ENCODE measurements at regions not wholly inside any gene's neighbourhood (a gene's known extent, or its start where the extent isn't known, plus 50 kb on each side); places are given as distances from the start of the nearest gene placed in this dataset.

GRCh38 chr21:41689289-41689583 lies 77.6 kb downstream of the RIPK4 start:
- no peak overlapping the region for H3K27ac Mint-ChIP-seq (ENCODE audit: unreplicated experiment)
- TF ChIP-seq CTCF (IDR thresholded peaks at IDR 0.05): no peak
- H3K27me3 Mint-ChIP-seq (ENCODE audit: unreplicated experiment): peaks cover 22% of the 10 kb centered on the region
- no peak overlapping the region for H3K4me3 Mint-ChIP-seq (ENCODE audit: unreplicated experiment)
- H3K4me1 Mint-ChIP-seq (ENCODE audit: unreplicated experiment): peaks cover 18% of the 10 kb centered on the region
- no peaks in the 10 kb centered on the region for H3K9me3 Mint-ChIP-seq (ENCODE audit: unreplicated experiment)
- no peaks in the 10 kb centered on the region for H3K36me3 Mint-ChIP-seq (ENCODE audit: unreplicated experiment)
- DNase-seq (ENCODE audit: extremely low spot score, unreplicated experiment): no peak

GRCh38 chr21:41687633-41688032 lies 79.2 kb downstream of the RIPK4 start:
- Mint-ChIP-seq H3K27ac (ENCODE audit: unreplicated experiment) (no peak overlapping the region), H3K4me1 (ENCODE audit: unreplicated experiment) (peaks cover 32% of the 10 kb centered on the region), H3K36me3 (ENCODE audit: unreplicated experiment) (no peaks in the 10 kb centered on the region), H3K9me3 (ENCODE audit: unreplicated experiment) (no peaks in the 10 kb centered on the region), H3K4me3 (ENCODE audit: unreplicated experiment) (no peak overlapping the region), H3K27me3 (ENCODE audit: unreplicated experiment) (peaks cover 13% of the 10 kb centered on the region)
- DNase-seq (ENCODE audit: extremely low spot score, unreplicated experiment): no peak
- TF ChIP-seq CTCF (IDR thresholded peaks at IDR 0.05): no peak

GRCh38 chr21:41686664-41687063 lies 80.2 kb downstream of the RIPK4 start:
- H3K9me3 Mint-ChIP-seq (ENCODE audit: unreplicated experiment): no peaks in the 10 kb centered on the region
- H3K27me3 Mint-ChIP-seq (ENCODE audit: unreplicated experiment): peaks cover 11% of the 10 kb centered on the region
- H3K4me1 Mint-ChIP-seq (ENCODE audit: unreplicated experiment): peaks cover 32% of the 10 kb centered on the region
- no peak for DNase-seq (ENCODE audit: extremely low spot score, unreplicated experiment)
- H3K27ac Mint-ChIP-seq (ENCODE audit: unreplicated experiment): no peak overlapping the region
- H3K36me3 Mint-ChIP-seq (ENCODE audit: unreplicated experiment): no peaks in the 10 kb centered on the region
- H3K4me3 Mint-ChIP-seq (ENCODE audit: unreplicated experiment): no peak overlapping the region
- TF ChIP-seq CTCF (IDR thresholded peaks at IDR 0.05): no peak

- DNase-seq (ENCODE audit: extremely low spot score, unreplicated experiment): no peak
- no peaks in the 10 kb centered on the region for H3K36me3 Mint-ChIP-seq (ENCODE audit: unreplicated experiment)
- H3K4me1 Mint-ChIP-seq (ENCODE audit: unreplicated experiment): peaks cover 32% of the 10 kb centered on the region
- H3K4me3 Mint-ChIP-seq (ENCODE audit: unreplicated experiment): no peak overlapping the region
- peak overlapping the region; percentile 88 for H3K27ac Mint-ChIP-seq (ENCODE audit: unreplicated experiment)
- no peaks in the 10 kb centered on the region for H3K9me3 Mint-ChIP-seq (ENCODE audit: unreplicated experiment)
- TF ChIP-seq CTCF (IDR thresholded peaks at IDR 0.05): no peak
- peaks cover 2% of the 10 kb centered on the region for H3K27me3 Mint-ChIP-seq (ENCODE audit: unreplicated experiment)
Measured at GRCh38 chr21:41685511-41686149, 81.2 kb downstream of the RIPK4 start.

GRCh38 chr21:41684381-41685245 lies 82.2 kb downstream of the RIPK4 start:
- no peaks in the 10 kb centered on the region for H3K27me3 Mint-ChIP-seq (ENCODE audit: unreplicated experiment)
- no peak for DNase-seq (ENCODE audit: extremely low spot score, unreplicated experiment)
- no peaks in the 10 kb centered on the region for H3K36me3 Mint-ChIP-seq (ENCODE audit: unreplicated experiment)
- H3K4me3 Mint-ChIP-seq (ENCODE audit: unreplicated experiment): peak overlapping the region; percentile 58
- H3K4me1 Mint-ChIP-seq (ENCODE audit: unreplicated experiment): peaks cover 32% of the 10 kb centered on the region
- H3K9me3 Mint-ChIP-seq (ENCODE audit: unreplicated experiment): no peaks in the 10 kb centered on the region
- H3K27ac Mint-ChIP-seq (ENCODE audit: unreplicated experiment): peak overlapping the region; percentile 88
- TF ChIP-seq CTCF (IDR thresholded peaks at IDR 0.05): no peak

Measured in osteocyte (in vitro differentiated cells).